ENCODE measurements at regions not wholly inside any gene's neighbourhood (a gene's known extent, or its start where the extent isn't known, plus 50 kb on each side); places are given as distances from the start of the nearest gene placed in this dataset.
"Not testable (repeated sequence)": the region's sequence is repeated elsewhere in the genome, so short reads cannot be mapped to it uniquely, and the experiment has no call there.

- H3K27ac Mint-ChIP-seq; H4K20me1 ChIP-seq (ENCODE audit: insufficient read depth, low read length); H3K9me3 ChIP-seq (replicated peaks in 1 of 2; ENCODE audit: control insufficient read depth in 1 of 2, insufficient read depth in 1 of 2, low read length in 2 of 2); H3K4me2 ChIP-seq (replicated peaks; ENCODE audit: extremely low read depth, low read length, poor library complexity, severe bottlenecking); H3K4me1 Mint-ChIP-seq; H3K9ac ChIP-seq (ENCODE audit: insufficient read depth, low read length, poor library complexity, severe bottlenecking); H3K4me3 ChIP-seq (replicated peaks in 1 of 3; ENCODE audit: low read depth in 2 of 3, low read length in 3 of 3); DNase-seq; H2AFZ ChIP-seq (ENCODE audit: insufficient read depth, low read depth, low read length, poor library complexity, severe bottlenecking); intact Hi-C loops (cut with micrococcal nuclease); H3K36me3 ChIP-seq (replicated peaks in 1 of 2; ENCODE audit: control insufficient read depth in 1 of 2, insufficient read depth in 2 of 2, low read length in 2 of 2); H3K36me3 Mint-ChIP-seq; H3K27ac ChIP-seq (ENCODE audit: low read depth in 1 of 2, low read length in 2 of 2); H3K79me2 ChIP-seq (ENCODE audit: insufficient read depth, low read length): not testable (repeated sequence)
- Histone ChIP-seq H3K27me3 (ENCODE audit: control insufficient read depth in 2 of 2, insufficient read depth in 2 of 2, low read length in 2 of 2) (peaks cover 26 to 43% of the 10 kb centered on the region in 2 donors), H3K4me1 (ENCODE audit: control insufficient read depth in 1 of 2, insufficient read depth in 2 of 2, low read length in 2 of 2) (peaks cover 15 to 16% of the 10 kb centered on the region in 2 donors)
- peaks cover 0 to 19% (median 11%) of the 10 kb centered on the region in 7 donors for H3K9me3 Mint-ChIP-seq
- peak overlapping the region; percentile 76 to 77 for H3K4me3 Mint-ChIP-seq
- H3K27me3 Mint-ChIP-seq (ENCODE audit: low read depth in 3 of 3), result peaks cover 32 to 55% (median 45%) of the 10 kb centered on the region in 3 donors
- WGBS (ENCODE audit: insufficient coverage), result 0% methylated on average over 4 of the region's 25 CpGs
Observed at GRCh38 chr2:91476936-91477246, 2785.4 kb downstream of the RPIA start.

DNA sequence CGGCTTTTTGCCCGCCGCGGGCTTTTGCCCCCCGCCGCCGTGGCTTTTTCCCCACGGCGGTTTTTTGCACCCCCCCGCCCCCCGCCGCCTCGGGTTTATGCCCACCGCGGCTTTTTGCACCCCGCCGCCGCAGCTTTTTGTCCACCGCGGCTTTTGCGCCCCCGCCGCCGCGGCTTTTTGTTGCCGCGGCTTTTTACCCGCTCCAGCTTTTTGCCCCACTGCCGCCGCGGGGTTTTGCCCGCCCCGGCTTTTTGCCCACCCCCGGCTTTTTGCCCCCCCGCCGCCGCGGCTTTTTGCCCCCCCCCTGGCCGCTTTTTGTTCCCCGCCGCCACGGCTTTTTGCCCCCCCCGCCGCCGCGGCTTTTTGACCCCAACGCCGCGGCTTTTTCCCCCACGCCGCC is 2785.8 kb downstream of the RPIA start:
- H3K4me3 ChIP-seq (replicated peaks in 1 of 3; ENCODE audit: low read depth in 2 of 3, low read length in 3 of 3), result peak overlapping the region in 1 of 3 experiments; percentile 67
- not testable (repeated sequence) for H3K36me3 Mint-ChIP-seq

More for the DNA sequence above, 2785.8 kb downstream of the RPIA start:
- Histone ChIP-seq H3K4me2 (replicated peaks; ENCODE audit: extremely low read depth, low read length, poor library complexity, severe bottlenecking) (peak overlapping the region; percentile 71), H3K4me1 (ENCODE audit: control insufficient read depth in 1 of 2, insufficient read depth in 2 of 2, low read length in 2 of 2) (peaks cover 15 to 16% of the 10 kb centered on the region in 2 donors), H2AFZ (ENCODE audit: insufficient read depth, low read depth, low read length, poor library complexity, severe bottlenecking) (peak overlapping the region; percentile 75), H3K27me3 (ENCODE audit: control insufficient read depth in 2 of 2, insufficient read depth in 2 of 2, low read length in 2 of 2) (peaks cover 22 to 41% of the 10 kb centered on the region in 2 donors)
- H3K4me1 Mint-ChIP-seq; H3K9me3 ChIP-seq (replicated peaks in 1 of 2; ENCODE audit: control insufficient read depth in 1 of 2, insufficient read depth in 1 of 2, low read length in 2 of 2); H4K20me1 ChIP-seq (ENCODE audit: insufficient read depth, low read length); H3K27ac Mint-ChIP-seq; H3K79me2 ChIP-seq (ENCODE audit: insufficient read depth, low read length); H3K36me3 ChIP-seq (replicated peaks in 1 of 2; ENCODE audit: control insufficient read depth in 1 of 2, insufficient read depth in 2 of 2, low read length in 2 of 2); H3K9ac ChIP-seq (ENCODE audit: insufficient read depth, low read length, poor library complexity, severe bottlenecking); H3K27ac ChIP-seq (ENCODE audit: low read depth in 1 of 2, low read length in 2 of 2); intact Hi-C loops (cut with micrococcal nuclease): not testable (repeated sequence)
- Mint-ChIP-seq H3K27me3 (ENCODE audit: low read depth in 3 of 3) (peaks cover 30 to 53% (median 42%) of the 10 kb centered on the region in 3 donors), H3K4me3 (peak overlapping the region; percentile 65 to 83), H3K9me3 (peaks cover 0 to 19% (median 11%) of the 10 kb centered on the region in 7 donors)
- WGBS (ENCODE audit: insufficient coverage), result 2% methylated on average over 43 of the region's 51 CpGs
- DNase-seq, result peak in 1 of 3 donors; percentile 1
